ENCODE measurements at regions not wholly inside any gene's neighbourhood (a gene's known extent, or its start where the extent isn't known, plus 50 kb on each side); places are given as distances from the start of the nearest gene placed in this dataset.

DNA sequence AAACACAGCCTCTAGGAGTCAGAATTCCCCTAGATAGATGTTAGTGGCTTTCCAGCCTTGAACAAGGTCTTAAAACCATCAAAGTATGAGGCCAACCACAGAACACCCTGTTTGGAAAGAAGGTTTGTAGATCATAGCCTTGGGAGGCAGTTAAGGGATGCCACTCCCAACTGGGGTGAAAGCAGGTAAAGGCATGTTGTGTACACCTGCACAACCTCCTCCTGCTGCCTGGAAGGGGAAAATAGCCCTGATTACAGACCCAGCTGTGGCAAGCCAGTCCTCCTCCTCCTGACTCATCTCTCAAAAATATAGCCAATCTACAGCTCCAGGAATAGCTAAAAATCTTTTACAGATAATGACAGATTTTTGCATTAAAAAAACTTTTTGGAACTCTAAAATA, 108.1 kb downstream of the RBM43 start:
- FAIRE-seq = no peak

DNA sequence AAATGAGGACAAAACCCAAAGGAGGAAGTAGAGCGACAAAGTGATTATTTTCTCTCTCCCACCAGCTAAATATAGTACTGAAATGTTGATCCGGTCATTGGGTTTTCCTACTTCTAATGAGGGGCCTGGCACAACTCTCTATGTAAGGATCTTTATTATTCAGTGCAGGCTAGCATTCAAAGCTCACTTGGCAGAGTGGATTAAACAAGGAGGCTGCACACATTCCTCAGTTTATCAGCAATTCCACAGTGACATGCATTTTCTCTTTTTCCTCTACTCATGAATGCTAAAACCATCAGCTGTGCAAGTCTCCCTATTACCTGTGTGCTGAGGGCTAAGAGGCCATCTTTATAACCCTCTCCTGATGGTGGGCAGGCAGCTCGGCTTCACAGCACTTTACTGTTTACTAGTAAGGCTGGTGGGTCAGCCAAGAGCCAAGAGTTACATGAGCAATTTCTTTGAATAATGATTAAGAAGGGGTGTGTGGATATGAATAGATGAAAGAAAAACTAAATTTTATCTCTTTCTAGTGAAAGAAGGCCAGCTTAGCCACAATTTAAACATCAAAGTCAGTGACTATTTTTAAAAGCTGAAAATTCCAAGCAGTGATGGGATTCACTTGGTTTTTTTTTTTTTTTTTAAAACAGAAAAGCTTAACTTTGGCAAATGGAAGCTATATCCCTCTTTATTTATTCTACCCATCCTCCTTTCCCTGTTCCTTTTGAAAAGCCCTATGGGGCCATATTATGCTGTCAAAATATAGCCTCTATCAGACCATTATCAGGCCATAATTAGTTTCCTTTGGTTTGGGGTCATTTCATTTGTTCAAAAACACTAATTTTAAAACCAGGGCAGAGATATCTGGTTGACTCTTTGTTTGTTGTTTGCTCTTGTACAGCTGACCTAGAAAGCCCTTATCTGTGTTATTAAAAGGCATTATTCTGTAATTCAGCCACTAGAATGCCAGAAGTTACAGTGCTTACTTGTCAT, 111.0 kb downstream of the RBM43 start:
- no peak for FAIRE-seq

DNA sequence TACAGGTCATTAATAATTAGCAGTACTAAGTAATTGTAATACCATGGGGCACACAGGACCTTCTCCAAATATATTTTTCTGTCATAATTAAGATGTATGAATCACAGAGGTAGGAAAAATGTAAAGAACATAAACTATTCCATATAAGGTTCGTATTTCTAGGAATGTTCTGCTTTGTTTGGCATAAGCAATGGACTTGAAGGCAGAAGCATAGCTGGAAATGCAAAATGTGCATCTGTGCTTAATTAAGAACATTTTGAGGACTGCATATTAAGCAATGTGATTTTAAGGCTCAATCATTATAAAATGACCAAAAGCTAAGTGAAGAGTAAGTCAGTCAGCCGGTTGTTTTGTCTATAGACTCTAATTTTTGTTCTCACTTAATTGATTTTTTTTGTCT, 123.2 kb downstream of the RBM43 start:
- FAIRE-seq = no peak

DNA sequence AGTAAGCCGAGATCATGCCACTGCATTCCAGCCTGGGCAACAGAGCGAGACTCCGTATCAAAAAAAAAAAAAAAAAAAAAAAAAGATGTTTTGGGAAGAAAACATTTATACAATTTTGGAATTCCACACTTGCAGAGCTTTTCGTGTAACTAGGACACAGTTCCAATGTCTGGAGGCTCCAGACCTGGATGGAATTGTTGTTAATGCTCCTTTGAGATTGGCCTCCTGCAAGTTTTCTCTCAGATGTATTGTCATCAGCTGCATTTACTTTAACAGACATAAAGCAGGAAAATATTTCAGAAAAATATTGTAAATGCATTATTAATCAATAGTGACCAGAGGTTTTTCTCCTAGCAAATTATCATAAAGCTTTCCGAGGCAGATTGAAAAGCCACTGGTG, 124.1 kb downstream of the RBM43 start:
- no peak for FAIRE-seq

DNA sequence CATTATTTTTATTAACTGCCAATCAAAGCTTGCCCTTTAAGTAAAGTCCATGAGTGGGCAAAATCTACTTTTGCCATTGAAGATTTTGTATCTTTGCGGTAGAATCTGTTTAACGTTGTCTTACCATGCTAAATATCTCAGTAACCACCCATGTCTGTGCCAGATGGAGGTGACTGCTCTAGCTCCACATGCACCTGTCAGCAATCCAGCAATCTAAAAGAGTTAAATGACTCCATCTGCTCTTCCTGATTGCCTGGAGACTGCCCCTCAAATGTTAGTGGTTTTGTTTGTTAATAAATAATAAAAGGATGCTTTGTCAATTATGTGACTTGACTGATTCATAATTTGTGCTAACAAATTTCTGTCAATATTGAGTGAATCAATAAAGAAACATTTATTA, 141.7 kb downstream of the RBM43 start:
- no peak for FAIRE-seq

DNA sequence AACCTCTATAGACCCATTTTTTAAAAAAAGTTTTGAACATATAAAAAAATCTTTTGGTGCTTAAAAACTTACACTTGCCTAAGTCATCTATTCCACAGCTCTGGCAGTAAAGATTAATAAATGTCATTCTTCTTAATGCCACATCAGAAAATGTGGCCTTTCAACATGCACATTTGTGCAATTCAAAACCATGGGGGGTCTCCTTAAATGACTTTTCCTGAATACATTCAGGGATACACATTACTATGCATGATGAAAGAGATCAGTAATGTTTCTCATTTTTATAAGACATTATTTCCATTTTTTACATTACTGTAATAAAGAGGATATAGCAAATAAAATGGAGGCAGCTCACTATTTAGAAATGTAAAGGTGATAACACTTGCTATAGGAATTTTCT, 142.3 kb downstream of the RBM43 start:
- no peak for FAIRE-seq

DNA sequence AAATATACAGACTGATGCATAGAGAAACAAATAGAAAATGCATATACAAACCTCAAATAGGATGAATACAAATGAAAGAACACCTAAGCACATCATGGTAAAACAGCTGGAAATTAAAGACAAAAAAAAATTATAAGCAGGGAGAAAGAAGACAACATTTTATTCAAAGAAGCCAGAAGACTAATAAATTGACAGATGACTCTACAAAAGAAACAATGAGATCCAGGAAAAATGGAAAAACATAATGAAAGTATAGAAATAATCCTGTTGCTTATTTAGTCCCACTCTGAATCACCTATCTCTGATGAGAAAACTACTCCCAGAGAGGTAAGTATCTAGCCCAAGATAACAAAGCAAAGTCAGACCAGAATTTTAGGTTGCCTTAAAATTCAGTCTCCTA, 143.4 kb downstream of the RBM43 start:
- no peak for FAIRE-seq

DNA sequence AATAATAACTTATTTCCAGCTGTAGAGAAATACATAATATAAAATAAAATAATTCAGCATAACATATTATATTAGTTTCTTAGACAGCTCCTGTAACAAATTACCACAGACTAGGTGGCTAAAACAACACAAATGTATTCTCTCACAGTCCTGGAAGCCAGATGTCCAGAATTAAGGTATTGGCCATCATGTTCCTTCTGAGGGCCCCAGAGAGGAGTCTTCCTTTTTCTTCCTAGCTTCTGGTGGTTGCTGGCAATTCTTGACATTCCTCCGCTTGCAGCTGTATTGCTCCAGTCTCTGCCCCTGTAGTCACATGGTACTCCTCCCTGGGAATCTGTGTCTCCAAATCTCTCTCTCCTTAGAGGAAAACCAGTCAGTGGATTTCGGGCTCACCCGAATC, 146.8 kb downstream of the RBM43 start:
- no peak for FAIRE-seq

DNA sequence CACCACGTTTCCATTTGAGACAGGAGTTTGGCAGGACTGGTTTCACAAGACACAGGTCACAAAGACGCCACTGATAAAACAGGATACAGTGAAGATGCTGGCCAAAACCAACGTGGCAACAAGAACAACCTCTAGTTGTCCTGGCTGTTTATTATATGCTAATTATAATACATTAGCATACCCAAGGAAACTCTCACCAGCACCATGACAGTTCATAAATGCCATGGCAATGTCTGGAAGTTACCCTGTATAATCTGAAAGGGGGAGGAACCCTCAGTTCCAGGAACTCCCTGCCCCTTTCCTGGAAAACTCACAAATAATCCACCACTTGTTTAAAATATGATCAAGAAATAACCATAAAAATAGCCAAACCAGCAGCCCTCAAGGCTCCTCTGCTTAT, 148.3 kb downstream of the RBM43 start:
- no peak for FAIRE-seq

DNA sequence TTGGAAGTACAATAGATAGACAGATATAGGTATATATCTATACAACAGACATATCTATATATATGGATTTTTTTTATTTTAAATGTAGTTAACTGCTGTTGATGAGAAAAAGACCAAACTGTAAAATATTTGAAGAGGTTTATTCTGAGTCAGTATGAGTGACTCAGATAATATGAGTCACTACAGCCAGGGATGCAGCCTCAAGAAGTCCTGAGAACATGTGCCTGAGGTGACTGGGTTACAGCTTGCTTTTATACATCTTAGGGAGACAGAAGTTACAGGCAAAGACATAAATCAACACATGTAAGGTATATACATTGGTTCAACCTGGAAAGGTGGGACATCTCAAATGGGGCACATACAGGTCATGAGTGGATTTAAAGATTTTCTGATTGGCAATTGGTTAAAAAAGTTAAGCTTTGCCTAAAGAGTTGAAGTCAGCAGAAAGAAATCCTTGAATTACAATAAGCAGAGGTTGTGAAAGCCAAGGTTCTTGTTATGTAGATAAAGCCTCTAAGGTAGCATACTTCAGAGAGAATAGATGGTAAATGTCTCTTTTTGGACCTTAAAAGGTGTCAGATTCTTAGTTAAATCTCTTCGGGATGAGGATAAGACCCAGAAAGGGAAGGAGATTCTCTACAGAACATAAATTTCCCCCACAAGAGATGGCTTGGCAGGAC, 149.9 kb downstream of the RBM43 start:
- FAIRE-seq = no peak

DNA sequence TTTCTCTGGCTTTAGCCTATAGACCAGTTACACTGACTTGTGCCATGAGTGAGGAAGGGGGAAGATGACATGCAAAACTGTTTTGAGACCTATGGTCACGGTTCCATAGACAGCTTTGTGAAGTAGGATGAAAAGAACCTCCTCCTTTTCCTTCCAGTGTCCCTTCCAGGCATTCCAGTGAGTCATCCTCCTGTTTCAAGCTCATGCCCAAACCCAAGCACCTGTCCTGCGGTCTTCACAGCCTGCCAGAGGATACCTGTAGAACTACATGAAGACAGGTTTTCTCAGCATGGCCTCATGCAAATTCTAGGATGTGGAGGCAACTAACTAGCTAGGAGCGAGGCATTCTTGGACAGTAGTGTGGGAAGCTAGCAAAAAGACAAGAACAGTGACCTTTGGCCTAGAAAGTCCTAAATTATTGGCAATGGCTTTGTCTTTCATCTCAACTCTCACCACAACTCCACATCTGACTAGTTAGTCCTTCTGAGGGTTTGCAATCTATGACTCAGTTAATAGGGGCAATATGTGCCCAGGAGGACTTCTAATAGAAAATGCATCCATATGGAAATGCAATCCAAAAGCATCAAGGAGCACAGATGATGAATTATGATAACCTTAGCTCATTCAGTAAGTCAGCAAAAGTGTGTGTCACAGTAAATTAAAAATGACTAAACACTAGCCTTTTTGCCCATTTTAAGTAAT, 154.7 kb downstream of the RBM43 start:
- no peak for FAIRE-seq

DNA sequence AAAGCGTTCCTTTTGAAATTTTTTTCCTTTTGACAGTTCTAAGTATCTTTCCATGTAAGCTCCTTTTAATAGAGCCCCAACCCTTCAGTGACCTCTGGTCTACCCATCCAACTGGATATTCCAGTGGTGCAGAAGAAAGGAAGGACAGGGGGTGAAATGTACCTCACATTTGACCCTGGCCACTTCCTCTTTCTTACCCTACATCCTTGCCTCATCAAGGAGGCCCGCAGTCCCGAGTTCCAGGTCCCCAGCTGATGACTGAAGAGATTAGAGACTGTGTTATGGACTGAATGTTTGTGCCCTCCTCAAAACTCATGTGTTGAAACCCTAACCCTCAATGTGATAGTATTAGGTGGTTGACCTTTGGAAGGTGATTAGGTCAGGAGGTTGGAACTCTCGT, 158.1 kb downstream of the RBM43 start:
- FAIRE-seq = no peak

DNA sequence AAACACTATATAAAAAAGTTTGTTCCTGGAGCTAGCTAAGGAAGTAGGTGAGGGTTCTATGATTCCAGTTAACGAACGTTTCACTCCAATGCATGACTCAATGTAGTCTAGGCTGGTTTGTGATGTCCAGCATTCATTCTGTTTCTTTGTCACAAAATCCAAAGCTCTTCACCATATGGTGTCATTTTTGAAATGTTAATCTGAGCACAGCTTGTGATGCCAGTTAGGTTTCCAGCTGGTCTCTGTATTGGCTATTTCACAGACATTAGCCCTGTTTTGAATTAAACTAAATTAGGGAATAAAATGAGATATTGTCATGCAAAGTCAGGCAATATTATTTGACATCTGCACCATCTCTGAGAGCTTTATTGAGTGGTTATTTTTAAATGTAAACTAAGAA, 159.4 kb downstream of the RBM43 start:
- no peak for FAIRE-seq

DNA sequence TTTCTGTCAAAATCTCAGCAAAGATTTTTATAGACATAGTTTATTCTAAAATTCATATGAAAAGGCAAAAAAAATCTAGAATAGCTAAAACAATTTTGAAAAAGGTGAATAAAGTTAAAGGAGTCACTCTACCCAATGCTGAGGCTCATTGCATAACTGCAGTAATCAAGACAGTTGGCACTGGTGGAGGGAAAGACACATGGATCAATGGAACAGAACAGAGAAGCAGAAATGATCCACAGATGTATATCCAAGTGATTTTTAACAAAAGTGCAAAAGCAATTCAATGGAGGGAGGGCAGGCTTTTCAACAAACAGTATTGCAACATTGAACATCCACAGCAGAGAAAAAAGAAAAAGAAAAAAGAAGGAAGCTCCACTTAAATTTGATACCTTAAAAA, 162.8 kb downstream of the RBM43 start:
- no peak for FAIRE-seq

DNA sequence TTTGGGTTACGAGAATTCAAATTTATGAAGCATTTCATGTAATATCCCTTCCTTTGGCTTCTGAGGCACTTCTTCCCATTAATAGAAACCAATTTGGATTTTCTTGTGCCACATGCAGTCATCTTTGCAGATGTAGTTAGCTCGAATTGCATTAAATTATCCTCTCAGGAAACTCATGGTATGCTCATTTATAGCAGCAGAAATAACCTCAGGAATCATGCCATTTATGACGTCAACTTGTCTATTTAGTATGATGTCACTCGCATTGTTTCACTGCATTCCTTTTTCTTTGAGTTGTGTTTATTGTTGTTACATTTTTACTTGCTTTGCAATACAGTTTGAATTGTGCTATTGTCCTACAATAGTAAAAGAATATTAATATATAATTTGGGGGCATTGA, 163.8 kb downstream of the RBM43 start:
- no peak for FAIRE-seq

DNA sequence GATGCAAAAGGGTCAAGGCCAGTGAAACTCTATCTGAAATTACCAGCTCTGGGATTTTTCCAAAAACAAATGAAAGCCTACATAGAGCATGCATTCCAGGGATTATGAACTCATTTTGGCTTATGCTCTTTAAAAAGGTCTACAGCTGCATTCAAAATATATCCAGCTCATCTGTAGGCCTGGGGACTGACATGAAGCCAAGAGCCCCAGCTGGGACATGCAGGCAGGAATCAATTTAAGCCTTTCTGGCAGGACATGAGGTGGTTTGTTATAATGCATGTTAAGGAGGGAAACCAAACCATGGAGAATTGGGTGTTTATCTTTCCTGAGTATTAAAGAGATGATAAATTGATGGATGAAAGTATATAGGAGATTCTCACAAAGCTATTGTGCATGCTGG, 164.5 kb downstream of the RBM43 start:
- FAIRE-seq = no peak

DNA sequence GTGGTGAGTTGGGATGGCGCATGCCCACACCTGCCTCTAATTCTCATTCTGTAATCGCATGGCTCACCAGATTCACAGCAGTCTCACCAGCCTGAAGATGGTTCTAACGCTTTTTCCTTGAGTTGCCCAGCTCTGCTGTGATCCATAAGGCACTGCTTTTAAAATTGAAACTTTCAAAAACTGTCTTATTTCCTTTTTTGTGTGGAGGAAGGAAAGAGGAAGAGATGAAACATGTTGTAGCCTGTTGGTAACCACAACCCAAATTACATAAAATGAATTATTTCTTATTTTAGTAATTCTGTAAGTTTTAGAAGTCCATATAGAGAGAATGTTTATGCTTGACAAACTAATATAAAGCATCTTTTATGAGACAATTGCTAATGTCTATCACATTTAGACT, 165.4 kb downstream of the RBM43 start:
- FAIRE-seq = no peak

DNA sequence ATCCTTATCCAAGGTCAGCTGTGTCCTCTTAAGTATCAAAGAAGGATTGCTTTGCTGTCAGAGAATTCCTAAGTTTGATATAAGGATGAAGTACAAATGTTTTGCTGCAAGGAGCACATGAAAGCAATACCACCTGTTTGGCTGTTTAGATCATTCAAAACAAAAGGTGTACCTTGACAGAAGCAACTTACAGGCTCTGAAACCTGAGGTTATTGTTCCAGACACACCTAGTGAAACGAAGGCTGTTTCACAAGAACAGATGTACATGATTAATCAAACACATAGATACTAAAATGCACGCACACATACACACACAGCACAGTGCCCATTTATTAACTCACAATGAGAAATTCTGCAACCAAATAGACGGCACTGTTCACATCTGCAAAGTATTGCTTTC, 166.2 kb downstream of the RBM43 start:
- FAIRE-seq = no peak

DNA sequence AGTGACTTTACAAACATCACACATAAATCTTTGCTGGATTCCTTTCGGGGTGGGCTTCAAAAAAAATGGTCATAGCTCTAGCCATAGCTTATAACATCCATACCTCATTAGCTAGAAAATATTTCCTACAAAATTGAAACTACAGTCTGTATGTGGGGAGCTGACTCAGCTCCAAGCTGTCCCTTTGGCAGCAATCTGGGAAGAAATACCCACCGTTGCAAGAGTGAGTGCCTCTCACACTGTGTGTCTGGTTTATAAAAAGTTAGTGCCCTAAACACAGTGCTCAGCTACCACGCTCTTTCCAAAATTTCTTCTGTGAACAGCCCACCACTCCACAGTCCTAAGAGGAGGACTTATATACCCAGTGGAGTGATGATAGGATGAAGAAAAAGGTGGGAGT, 170.1 kb downstream of the RBM43 start:
- FAIRE-seq = no peak

DNA sequence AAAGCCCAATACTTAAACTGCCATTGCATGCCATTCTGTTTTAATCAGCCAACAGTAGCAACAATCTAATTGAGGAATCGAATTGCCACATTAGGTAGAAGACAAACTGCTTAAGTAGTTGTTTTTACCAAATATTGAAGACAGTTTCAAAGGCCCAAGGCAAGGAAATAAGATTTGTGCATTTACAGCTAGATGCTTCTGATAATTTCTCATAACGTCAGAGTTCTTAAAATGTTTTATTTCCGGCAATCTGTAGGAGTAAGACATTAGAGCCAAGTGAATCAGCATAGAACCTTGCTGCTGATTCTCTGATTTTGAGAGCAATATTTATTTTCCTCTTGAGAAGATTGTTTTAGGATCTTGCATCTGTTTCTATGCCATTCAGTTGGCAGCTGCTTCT, 174.3 kb downstream of the RBM43 start:
- FAIRE-seq = no peak

DNA sequence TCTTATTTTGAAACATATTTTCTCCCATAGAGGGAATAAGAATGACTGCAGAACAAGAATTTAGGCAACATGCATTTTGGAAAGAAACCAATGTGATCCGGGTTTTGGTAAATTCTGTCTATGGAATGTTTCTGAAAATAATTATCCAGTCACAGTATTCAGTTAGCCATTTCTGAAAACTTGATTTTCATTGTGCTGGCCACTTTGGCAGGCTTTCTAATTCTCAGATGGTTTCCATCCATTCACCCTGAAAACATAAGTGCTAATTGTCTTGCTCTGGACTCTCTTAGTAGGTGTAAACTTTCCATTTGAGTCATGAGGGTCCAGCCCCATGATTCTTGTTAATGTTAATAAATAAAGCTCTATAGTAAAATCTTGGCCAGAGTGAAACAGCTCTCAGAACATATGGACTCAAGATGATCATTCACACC, 176.5 kb downstream of the RBM43 start:
- FAIRE-seq = no peak

DNA sequence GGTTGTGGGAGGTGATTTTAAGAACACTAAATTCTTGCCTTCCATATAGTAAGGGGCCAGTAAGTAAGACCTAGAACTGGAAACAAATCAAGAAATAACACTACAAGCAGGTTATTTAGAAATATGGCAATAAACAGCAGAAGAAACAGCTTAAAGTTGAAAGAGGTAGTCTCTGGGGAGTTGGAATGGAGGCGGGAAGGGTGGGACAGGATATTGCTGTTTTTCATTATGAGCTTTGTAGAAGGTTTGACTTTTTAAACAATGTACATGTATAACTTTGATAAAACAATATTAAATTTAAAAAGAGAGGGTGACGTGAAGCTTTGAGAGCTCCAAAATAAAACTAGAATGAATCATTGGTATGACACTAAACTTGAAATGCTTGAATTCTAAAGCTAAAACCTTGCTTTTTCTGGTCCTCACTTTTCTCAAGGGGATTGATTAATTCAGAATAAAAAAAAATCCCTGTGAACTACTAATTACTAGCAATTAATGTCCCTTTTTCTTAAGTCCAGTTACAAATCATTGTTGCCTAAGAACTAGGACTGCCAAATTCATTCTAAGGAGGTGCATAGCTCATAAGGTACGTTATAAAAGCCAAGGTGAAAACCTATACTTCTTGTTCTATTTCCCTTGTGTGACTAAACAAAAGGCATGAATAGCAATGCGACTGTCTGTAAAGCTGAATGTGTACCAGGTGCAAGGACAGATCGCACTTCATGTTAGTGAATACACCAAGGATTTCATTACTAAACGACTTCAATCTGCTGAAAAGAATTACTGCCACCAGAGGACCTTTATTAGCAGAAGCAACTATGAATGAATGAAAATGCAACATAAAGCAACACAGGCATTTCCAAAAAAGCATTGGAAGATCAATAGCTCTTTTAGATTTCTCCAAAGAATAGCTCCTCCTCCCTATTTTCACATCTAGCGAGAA, 177.5 kb downstream of the RBM43 start:
- FAIRE-seq = no peak

DNA sequence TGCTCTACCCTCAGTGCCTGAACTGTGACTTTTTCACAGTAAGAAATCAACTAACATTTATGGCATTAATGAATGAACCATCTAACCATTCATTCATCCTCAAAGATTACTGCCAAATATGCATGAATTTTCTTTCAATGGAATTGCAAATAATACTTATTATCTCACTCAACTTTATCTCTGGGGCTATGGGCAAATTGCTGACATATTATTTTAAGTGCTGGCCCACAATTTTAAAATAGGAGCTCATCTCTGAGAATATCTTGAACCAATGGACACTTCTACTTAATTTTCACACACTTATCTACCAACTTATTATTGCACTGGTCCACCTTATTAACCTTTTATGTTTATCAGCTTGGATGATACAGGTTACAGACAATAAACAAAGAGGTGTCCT, 182.8 kb downstream of the RBM43 start:
- FAIRE-seq = no peak
